SJSA1 (cell line): ENCODE measurements at regions not wholly inside any gene's neighbourhood (a gene's known extent, or its start where the extent isn't known, plus 50 kb on each side); places are given as distances from the start of the nearest gene placed in this dataset.

ENCODE experiments used
- DNase-seq, 2 experiments: peaks; one replicate each; pipeline ENCODE4 v3.0.0-alpha.2; 2015 to 2020; ENCODE audit warnings: low spot score in 2 of 2, low read depth in 1 of 2
- H3K27ac ChIP-seq: fragments of 250-450 bp; sonication (Bioruptor Pico); 2 replicates; pipeline ENCODE4 v1.5.1; 2020; ENCODE audit warnings: mild to moderate bottlenecking, moderate library complexity
- H3K27me3 ChIP-seq: fragments of 250-450 bp; sonication (Bioruptor Pico); replicated peaks from 2 replicates; pipeline ENCODE4 v1.5.1; 2020; ENCODE audit warnings: mild to moderate bottlenecking, moderate library complexity
- H3K36me3 ChIP-seq: fragments of 250-450 bp; sonication (Bioruptor Pico); 2 replicates; pipeline ENCODE4 v1.5.1; 2020; ENCODE audit warnings: mild to moderate bottlenecking
- H3K4me1 ChIP-seq: fragments of 250-450 bp; sonication (Bioruptor Pico); replicated peaks from 2 replicates; pipeline ENCODE4 v1.6.1; 2021; ENCODE audit warnings: mild to moderate bottlenecking
- H3K4me3 ChIP-seq: fragments of 250-450 bp; sonication (Bioruptor Pico); 2 replicates; pipeline ENCODE4 v1.5.1; 2020; ENCODE audit warnings: mild to moderate bottlenecking
- H3K9me3 ChIP-seq: fragments of 250-450 bp; sonication (Bioruptor Pico); replicated peaks from 2 replicates; pipeline ENCODE4 v1.5.1; 2020; ENCODE audit warnings: mild to moderate bottlenecking

GRCh38 chr20:23227274-23227673 is 123.3 kb upstream of the NXT1 start:
- H3K4me1 ChIP-seq, result peaks cover 65% of the 10 kb centered on the region
- no peak overlapping the region for H3K4me3 ChIP-seq
- H3K27me3 ChIP-seq, result no peaks in the 10 kb centered on the region
- peak overlapping the region; percentile 84 for H3K27ac ChIP-seq
- no peaks in the 10 kb centered on the region for H3K36me3 ChIP-seq
- no peak for DNase-seq
- H3K9me3 ChIP-seq, result peaks cover 4% of the 10 kb centered on the region

- no peaks in the 10 kb centered on the region for H3K36me3 ChIP-seq
- H3K4me3 ChIP-seq, result no peak overlapping the region
- H3K9me3 ChIP-seq, result no peaks in the 10 kb centered on the region
- DNase-seq, result peak in 1 of 2 experiments; percentile 80
- H3K27me3 ChIP-seq, result no peaks in the 10 kb centered on the region
- peaks cover 60% of the 10 kb centered on the region for H3K4me1 ChIP-seq
- peak overlapping the region; percentile 84 for H3K27ac ChIP-seq
These were observed 123.9 kb upstream of the NXT1 start for GRCh38 chr20:23226612-23227265.

- Histone ChIP-seq H3K4me1 (peaks cover 48% of the 10 kb centered on the region), H3K27me3 (no peaks in the 10 kb centered on the region), H3K27ac (no peak overlapping the region), H3K36me3 (no peaks in the 10 kb centered on the region), H3K9me3 (no peaks in the 10 kb centered on the region), H3K4me3 (no peak overlapping the region)
- DNase-seq, result no peak
These were observed 125.1 kb upstream of the NXT1 start for GRCh38 chr20:23225407-23226060.

- H3K36me3 ChIP-seq, result no peaks in the 10 kb centered on the region
- H3K9me3 ChIP-seq, result no peaks in the 10 kb centered on the region
- no peak for DNase-seq
- H3K27ac ChIP-seq, result no peak overlapping the region
- no peak overlapping the region for H3K4me3 ChIP-seq
- no peaks in the 10 kb centered on the region for H3K27me3 ChIP-seq
- peaks cover 40% of the 10 kb centered on the region for H3K4me1 ChIP-seq
These were observed 125.8 kb upstream of the NXT1 start for GRCh38 chr20:23224806-23225205.

- H3K4me3 ChIP-seq, result no peak overlapping the region
- DNase-seq, result no peak
- H3K9me3 ChIP-seq, result no peaks in the 10 kb centered on the region
- no peak overlapping the region for H3K27ac ChIP-seq
- H3K36me3 ChIP-seq, result no peaks in the 10 kb centered on the region
- no peaks in the 10 kb centered on the region for H3K27me3 ChIP-seq
- H3K4me1 ChIP-seq, result peaks cover 33% of the 10 kb centered on the region
These were observed 126.5 kb upstream of the NXT1 start for GRCh38 chr20:23223908-23224580.

GRCh38 chr20:23222531-23223200 is 127.9 kb upstream of the NXT1 start:
- Histone ChIP-seq H3K4me1 (peaks cover 22% of the 10 kb centered on the region), H3K27me3 (no peaks in the 10 kb centered on the region)
- DNase-seq, result no peak

GRCh38 chr20:23217023-23217422 is 130.9 kb upstream of the CD93 start:
- no peak for DNase-seq
- Histone ChIP-seq H3K27ac (no peak overlapping the region), H3K9me3 (no peaks in the 10 kb centered on the region), H3K27me3 (no peaks in the 10 kb centered on the region), H3K36me3 (no peaks in the 10 kb centered on the region), H3K4me3 (no peak overlapping the region), H3K4me1 (peaks cover 9% of the 10 kb centered on the region)

More at GRCh38 chr20:23222531-23223200, 127.9 kb upstream of the NXT1 start:
- Histone ChIP-seq H3K27ac (no peak overlapping the region), H3K4me3 (no peak overlapping the region), H3K36me3 (no peaks in the 10 kb centered on the region), H3K9me3 (no peaks in the 10 kb centered on the region)

GRCh38 chr20:23215344-23215995 is 129.3 kb upstream of the CD93 start:
- Histone ChIP-seq H3K4me3 (no peak overlapping the region), H3K27ac (no peak overlapping the region), H3K4me1 (peaks cover 9% of the 10 kb centered on the region), H3K36me3 (no peaks in the 10 kb centered on the region), H3K9me3 (no peaks in the 10 kb centered on the region), H3K27me3 (no peaks in the 10 kb centered on the region)
- DNase-seq, result no peak

GRCh38 chr20:23214903-23215302 is 128.8 kb upstream of the CD93 start:
- Histone ChIP-seq H3K4me3 (no peak overlapping the region), H3K27ac (no peak overlapping the region)
- DNase-seq, result peak in 1 of 2 experiments; percentile 30

GRCh38 chr20:23212464-23212995 is 126.4 kb upstream of the CD93 start:
- Histone ChIP-seq H3K4me1 (peaks cover 9% of the 10 kb centered on the region), H3K27ac (no peak overlapping the region), H3K4me3 (no peak overlapping the region), H3K36me3 (no peaks in the 10 kb centered on the region), H3K9me3 (no peaks in the 10 kb centered on the region), H3K27me3 (no peaks in the 10 kb centered on the region; the same call in 1 of the 2 replicates)
- DNase-seq, result no peak

More at GRCh38 chr20:23214903-23215302, 128.8 kb upstream of the CD93 start:
- H3K36me3 ChIP-seq, result no peaks in the 10 kb centered on the region
- no peaks in the 10 kb centered on the region for H3K9me3 ChIP-seq
- H3K27me3 ChIP-seq, result no peaks in the 10 kb centered on the region; the same call in 1 of the 2 replicates
- H3K4me1 ChIP-seq, result peaks cover 9% of the 10 kb centered on the region

- H3K27me3 ChIP-seq, result no peaks in the 10 kb centered on the region; the same call in 1 of the 2 replicates
- peaks cover 9% of the 10 kb centered on the region for H3K4me1 ChIP-seq
- no peak overlapping the region for H3K4me3 ChIP-seq
- H3K9me3 ChIP-seq, result no peaks in the 10 kb centered on the region
- no peak overlapping the region for H3K27ac ChIP-seq
- no peak for DNase-seq
- no peaks in the 10 kb centered on the region for H3K36me3 ChIP-seq
These were observed 125.9 kb upstream of the CD93 start for GRCh38 chr20:23212011-23212410.

GRCh38 chr20:23211164-23211563 is 125.0 kb upstream of the CD93 start:
- no peak for DNase-seq
- no peaks in the 10 kb centered on the region for H3K36me3 ChIP-seq
- H3K4me3 ChIP-seq, result no peak overlapping the region
- H3K27me3 ChIP-seq, result no peaks in the 10 kb centered on the region; the same call in 1 of the 2 replicates
- H3K27ac ChIP-seq, result no peak overlapping the region
- H3K4me1 ChIP-seq, result peaks cover 9% of the 10 kb centered on the region
- no peaks in the 10 kb centered on the region for H3K9me3 ChIP-seq
